ENCODE measurements at regions not wholly inside any gene's neighbourhood (a gene's known extent, or its start where the extent isn't known, plus 50 kb on each side); places are given as distances from the start of the nearest gene placed in this dataset.
"Not testable (repeated sequence)": the region's sequence is repeated elsewhere in the genome, so short reads cannot be mapped to it uniquely, and the experiment has no call there.

GRCh38 chr7:131957338-131958020, 401.1 kb upstream of the PODXL start:
- no peak for DNase-seq

- no peak for DNase-seq
These were observed 400.4 kb upstream of the PODXL start for GRCh38 chr7:131956864-131957263.

- DNase-seq: no peak
These were observed 399.3 kb upstream of the PODXL start for GRCh38 chr7:131955679-131956078.

- no peak for DNase-seq
These were observed 396.8 kb upstream of the PODXL start for GRCh38 chr7:131953184-131953583.

GRCh38 chr7:131952365-131952764, 395.9 kb upstream of the PODXL start:
- no peak for DNase-seq

GRCh38 chr7:131950758-131951157, 394.3 kb upstream of the PODXL start:
- DNase-seq: no peak

GRCh38 chr7:131949659-131950058, 393.2 kb upstream of the PODXL start:
- DNase-seq: no peak

- DNase-seq: no peak
These were observed 392.1 kb upstream of the PODXL start for GRCh38 chr7:131948434-131949053.

GRCh38 chr7:131947661-131948060, 391.2 kb upstream of the PODXL start:
- DNase-seq: no peak

GRCh38 chr7:131945957-131946544, 389.6 kb upstream of the PODXL start:
- DNase-seq: no peak

- DNase-seq: peak; percentile 62
These were observed 389.0 kb upstream of the PODXL start for GRCh38 chr7:131945313-131945911.

GRCh38 chr7:131944556-131945069, 388.2 kb upstream of the PODXL start:
- no peak for DNase-seq

- no peak for DNase-seq
These were observed 387.2 kb upstream of the PODXL start for GRCh38 chr7:131943646-131944045.

GRCh38 chr7:131943211-131943610, 386.8 kb upstream of the PODXL start:
- no peak for DNase-seq

- DNase-seq: no peak
These were observed 386.1 kb upstream of the PODXL start for GRCh38 chr7:131942287-131943150.

- DNase-seq: no peak
These were observed 384.9 kb upstream of the PODXL start for GRCh38 chr7:131941291-131941690.

GRCh38 chr7:131940621-131941165, 384.3 kb upstream of the PODXL start:
- no peak for DNase-seq

GRCh38 chr7:131938788-131939187, 382.4 kb upstream of the PODXL start:
- DNase-seq: not testable (repeated sequence)

- DNase-seq: no peak
These were observed 381.4 kb upstream of the PODXL start for GRCh38 chr7:131937868-131938267.

- no peak for DNase-seq
These were observed 378.8 kb upstream of the PODXL start for GRCh38 chr7:131935180-131935579.

GRCh38 chr7:131934452-131934851, 378.0 kb upstream of the PODXL start:
- no peak for DNase-seq

- DNase-seq: no peak
These were observed 377.4 kb upstream of the PODXL start for GRCh38 chr7:131933751-131934289.
